K562 (cell line): ENCODE measurements at regions not wholly inside any gene's neighbourhood (a gene's known extent, or its start where the extent isn't known, plus 50 kb on each side); places are given as distances from the start of the nearest gene placed in this dataset.

Source experiments
- BCL6 ChIP-seq: fragments of 250-450 bp; sonication (Bioruptor Pico); IDR thresholded peaks from 2 replicates; pipeline ENCODE4 v1.4.0; 2020
- CREB3 ChIP-seq: fragments of 450-650 bp; conservative IDR thresholded peaks from 2 replicates; pipeline ENCODE4 v1.6.1; 2016; ENCODE audit warnings: missing genetic modification characterization, low read depth, mild to moderate bottlenecking, missing compliant biosample characterization, moderate library complexity
- CXXC5 ChIP-seq: fragments of 250-450 bp; sonication (Bioruptor Pico); IDR thresholded peaks from 2 replicates; pipeline ENCODE4 v1.8.0; 2022; ENCODE audit warnings: inconsistent platforms, mild to moderate bottlenecking, moderate library complexity
- DMBX1 ChIP-seq: fragments of 250-450 bp; sonication (Bioruptor Pico); IDR thresholded peaks from 2 replicates; pipeline ENCODE4 v1.8.0; 2022; ENCODE audit warnings: inconsistent platforms, mild to moderate bottlenecking, moderate library complexity, borderline replicate concordance
- ESRRA ChIP-seq: fragments of 450-650 bp; IDR thresholded peaks from 2 replicates; pipeline ENCODE4 v1.6.1; 2014; ENCODE audit warnings: low read depth, mild to moderate bottlenecking, moderate library complexity, borderline replicate concordance
- HINFP ChIP-seq: fragments of 450-650 bp; conservative IDR thresholded peaks from 2 replicates; pipeline ENCODE4 v1.6.1; 2016; ENCODE audit warnings: missing genetic modification characterization, low read depth, mild to moderate bottlenecking, control low read depth, missing compliant biosample characterization
- HNRNPH1 ChIP-seq: fragments of 200-400 bp; formaldehyde crosslinking; optimal IDR thresholded peaks from 2 replicates; pipeline ENCODE3; 2017; ENCODE audit warnings: low read depth, mild to moderate bottlenecking, low read length, moderate library complexity
- HNRNPUL1 ChIP-seq: fragments of 200-400 bp; formaldehyde crosslinking; IDR thresholded peaks from 2 replicates; pipeline ENCODE4 v1.6.1; 2017; ENCODE audit warnings: low read length
- NCOA2 ChIP-seq, 2 experiments: fragments of 450-650 bp; IDR thresholded peaks; 2 replicates each; pipeline ENCODE4 v1.6.1; 2018; ENCODE audit warnings: mild to moderate bottlenecking in 2 of 2, moderate library complexity in 1 of 2; ENCODE audit not compliant: partially characterized antibody in 2 of 2
- NFIX ChIP-seq: fragments of 250-450 bp; sonication (Bioruptor Pico); IDR thresholded peaks from 2 replicates; pipeline ENCODE4 v1.4.0; 2020; ENCODE audit warnings: low read depth, mild to moderate bottlenecking, moderate library complexity
- NUFIP1 ChIP-seq: fragments of 450-650 bp; IDR thresholded peaks from 2 replicates; pipeline ENCODE4 v1.6.1; 2018; ENCODE audit not compliant: partially characterized antibody
- PCBP1 ChIP-seq: fragments of 200-400 bp; formaldehyde crosslinking; IDR thresholded peaks from 2 replicates; pipeline ENCODE4 v1.6.1; 2018; ENCODE audit warnings: mild to moderate bottlenecking, low read depth, low read length; ENCODE audit not compliant: poor library complexity, severe bottlenecking
- POLR3G ChIP-seq: IDR thresholded peaks from 2 replicates; pipeline ENCODE4 v1.6.1; 2011; ENCODE audit not compliant: insufficient read length, insufficient replicate concordance; ENCODE audit errors: extremely low read depth
- PTRF ChIP-seq: fragments of 450-650 bp; IDR thresholded peaks from 2 replicates; pipeline ENCODE4 v1.6.1; 2016; ENCODE audit warnings: mild to moderate bottlenecking, missing genetic modification characterization, missing compliant biosample characterization
- RBM15 ChIP-seq: fragments of 200-400 bp; formaldehyde crosslinking; IDR thresholded peaks from 2 replicates; pipeline ENCODE4 v1.6.1; 2018; ENCODE audit warnings: mild to moderate bottlenecking, low read length, moderate library complexity; ENCODE audit not compliant: insufficient read depth
- RFX7 ChIP-seq: fragments of 250-450 bp; sonication (Bioruptor Pico); IDR thresholded peaks from 2 replicates; pipeline ENCODE4 v1.5.1; 2021; ENCODE audit warnings: mild to moderate bottlenecking
- SIN3A ChIP-seq, 2 experiments: fragments of 150-350 bp in 1 of 2; IDR thresholded peaks; 2 replicates each; pipeline ENCODE4 v1.6.1; 2011 to 2016; ENCODE audit warnings: borderline replicate concordance in 2 of 2, low read depth in 2 of 2, low read length in 2 of 2, mild to moderate bottlenecking in 2 of 2, moderate library complexity in 2 of 2; ENCODE audit not compliant: control insufficient read depth in 1 of 2
- SMARCB1 ChIP-seq: IDR thresholded peaks from 2 replicates; pipeline ENCODE4 v1.6.1; 2011; ENCODE audit warnings: improper control_type of control experiment, low read depth; ENCODE audit not compliant: insufficient read length
- TEAD1 ChIP-seq, 2 experiments: fragments of 450-650 bp in 1 of 2; sonication (generic) in 1 of 2; formaldehyde crosslinking; IDR thresholded peaks; 2 replicates each; pipeline versions ENCODE4 v1.4.0 to v1.8.0; 2020 to 2022; ENCODE audit warnings: mild to moderate bottlenecking in 2 of 2, missing genetic modification reagents in 1 of 2
- TFAM ChIP-seq: fragments of 250-450 bp; sonication (Bioruptor Pico); conservative IDR thresholded peaks from 2 replicates; pipeline ENCODE4 v1.5.0; 2021; ENCODE audit warnings: mild to moderate bottlenecking, moderate library complexity
- YY1 ChIP-seq, 3 experiments: IDR thresholded peaks; 2 replicates each; pipeline ENCODE4 v1.6.1; 2011; ENCODE audit warnings: low read length in 2 of 3, mild to moderate bottlenecking in 2 of 3, moderate library complexity in 2 of 3, borderline replicate concordance in 1 of 3, control low read depth in 1 of 3, low read depth in 1 of 3; ENCODE audit not compliant: insufficient read depth in 3 of 3, insufficient replicate concordance in 2 of 3, control insufficient read depth in 1 of 3, insufficient read length in 1 of 3; ENCODE audit errors: extremely low read depth in 1 of 3
- ZNF239 ChIP-seq: fragments of 250-450 bp; sonication (Bioruptor Pico); IDR thresholded peaks from 2 replicates; pipeline ENCODE4 v1.4.0; 2020; ENCODE audit warnings: mild to moderate bottlenecking
- ZNF639 ChIP-seq, 2 experiments: fragments of 200-800 bp in 1 of 2; sonication (Bioruptor generic) in 1 of 2; sonication (generic) in 1 of 2; formaldehyde crosslinking in 1 of 2; IDR thresholded peaks in 1 of 2; conservative IDR thresholded peaks in 1 of 2; 2 replicates each; pipeline versions ENCODE4 v1.5.0 to v1.6.1; 2016 to 2020; ENCODE audit warnings: missing compliant biosample characterization in 1 of 2, missing genetic modification characterization in 1 of 2, missing genetic modification reagents in 1 of 2
- ZNF76 ChIP-seq: fragments of 250-450 bp; sonication (Bioruptor Pico); IDR thresholded peaks from 2 replicates; pipeline ENCODE4 v1.4.0; 2020; ENCODE audit warnings: mild to moderate bottlenecking, moderate library complexity, borderline replicate concordance

- TF ChIP-seq SMARCB1 (no peak), NUFIP1 (no peak), ZNF239 (CRISPR knock-in tag) (0 out of 2 replicates have a peak, but pooled peaks have one; percentile 23), TEAD1 (CRISPR knock-in tag; IDR thresholded peaks at IDR 0.05) (0 out of 4 replicates have a peak, but pooled peaks of 1 of the 2 experiments have one; percentile 15), HNRNPH1 (no peak), NFIX (CRISPR knock-in tag) (no peak), PCBP1 (no peak), HINFP (tag) (peak; percentile 79), ZNF639 (CRISPR knock-in tag; conservative IDR thresholded peaks at IDR 0.05 in 1 of 2, IDR thresholded peaks at IDR 0.05 in 1 of 2) (peak in 1 of 2 experiments; percentile 57; a peak in 1 of 4 replicates), ESRRA (no peak), CREB3 (peak; percentile 75; the same call in 1 of the 2 replicates), NCOA2 (IDR thresholded peaks at IDR 0.05; ENCODE audit: partially characterized antibody in 2 of 2) (no peak), CXXC5 (no peak), DMBX1 (CRISPR knock-in tag) (peak; percentile 62; the same call in 1 of the 2 replicates), PTRF (peak; percentile 70), HNRNPUL1 (no peak), ZNF76 (CRISPR knock-in tag) (no peak), SIN3A (IDR thresholded peaks at IDR 0.05; ENCODE audit: borderline replicate concordance in 2 of 2, control insufficient read depth in 1 of 2, low read depth in 2 of 2, low read length in 2 of 2) (no peak), RBM15 (no peak), YY1 (IDR thresholded peaks at IDR 0.05; ENCODE audit: borderline replicate concordance in 1 of 3, control insufficient read depth in 1 of 3, extremely low read depth in 1 of 3, insufficient read depth in 3 of 3, insufficient read length in 1 of 3, insufficient replicate concordance in 2 of 3, low read depth in 1 of 3, low read length in 2 of 3) (no peak), BCL6 (CRISPR knock-in tag) (no peak), RFX7 (CRISPR knock-in tag) (no peak), POLR3G (no peak), TFAM (CRISPR knock-in tag) (no peak)
Observed at GRCh38 chr2:41727152-41727551, 320.7 kb upstream of the PKDCC start (continued).
